SU-DHL-6 (cell line): ENCODE measurements at regions not wholly inside any gene's neighbourhood (a gene's known extent, or its start where the extent isn't known, plus 50 kb on each side); places are given as distances from the start of the nearest gene placed in this dataset.

Experiments used
- H2AFZ ChIP-seq: fragments of 200-600 bp; sonication (generic); 2 replicates; pipeline ENCODE4 v1.6.1; 2014; ENCODE audit warnings: low read depth, mild to moderate bottlenecking, moderate library complexity, mixed read lengths, antibody characterized with exemption, low read length; ENCODE audit not compliant: severe bottlenecking
- H3F3A ChIP-seq: fragments of 200-600 bp; shearing (Covaris generic); 2 replicates; pipeline ENCODE4 v1.6.0; 2016; ENCODE audit warnings: antibody characterized with exemption, mild to moderate bottlenecking; ENCODE audit not compliant: insufficient read depth
- H3K27ac ChIP-seq: fragments of 200-600 bp; sonication (generic); 2 replicates; pipeline ENCODE4 v1.5.1; 2016; ENCODE audit warnings: low read depth, mild to moderate bottlenecking, low read length, moderate library complexity, mixed read lengths
- H3K27me3 ChIP-seq: fragments of 200-600 bp; sonication (generic), shearing (Covaris generic); 2 replicates; pipeline ENCODE4 v1.6.0; 2014; ENCODE audit warnings: mild to moderate bottlenecking, low read length
- H3K36me3 ChIP-seq: fragments of 200-600 bp; sonication (generic); 2 replicates; pipeline ENCODE4 v1.6.1; 2014; ENCODE audit warnings: mild to moderate bottlenecking, low read length, mixed read lengths
- H3K4me2 ChIP-seq: fragments of 300-600, 200-600 bp; shearing (Covaris generic), sonication (generic); 2 replicates; pipeline ENCODE4 v1.6.0; 2014; ENCODE audit warnings: low read length, low read depth, mild to moderate bottlenecking; ENCODE audit not compliant: poor library complexity, severe bottlenecking
- H3K4me3 ChIP-seq: fragments of 200-600 bp; sonication (generic); 2 replicates; pipeline ENCODE4 v1.5.1; 2014; ENCODE audit warnings: antibody characterized with exemption, low read length, mild to moderate bottlenecking, mixed read lengths; ENCODE audit not compliant: insufficient read depth, poor library complexity, severe bottlenecking
- H3K79me2 ChIP-seq: fragments of 200-600 bp; sonication (generic); 2 replicates; pipeline ENCODE4 v1.6.1; 2014; ENCODE audit warnings: mild to moderate bottlenecking, low read length, moderate library complexity; ENCODE audit not compliant: insufficient read depth
- H3K9ac ChIP-seq: fragments of 200-600 bp; sonication (generic); 2 replicates; pipeline ENCODE4 v1.7.0; 2014; ENCODE audit warnings: mild to moderate bottlenecking, low read length
- H3K9me2 ChIP-seq: fragments of 200-600 bp; sonication (generic); replicated peaks from 2 replicates; pipeline ENCODE4 v1.6.1; 2014; ENCODE audit warnings: low read length; ENCODE audit not compliant: insufficient read depth
- H3K9me3 ChIP-seq: fragments of 200-600 bp; sonication (generic); 2 replicates; pipeline ENCODE4 v1.6.1; 2014; ENCODE audit warnings: low read length, mixed read lengths; ENCODE audit not compliant: insufficient read depth
- H4K20me1 ChIP-seq: fragments of 200-600 bp; sonication (generic); 2 replicates; pipeline ENCODE4 v1.6.1; 2014; ENCODE audit warnings: low read depth, mild to moderate bottlenecking, antibody characterized with exemption, low read length, moderate library complexity, mixed read lengths
- EZH2phosphoT487 ChIP-seq: fragments of 200-600 bp; sonication (generic), shearing (Covaris generic); conservative IDR thresholded peaks from 2 replicates; pipeline ENCODE4 v1.6.1; 2018; ENCODE audit warnings: mild to moderate bottlenecking, antibody characterized with exemption, low read length, moderate library complexity, mixed read lengths
- TF ChIP-seq, protein P1 (sequence below): fragments of 200-600 bp; sonication (generic); IDR thresholded peaks from one replicate; pipeline ENCODE4 v1.5.1; 2017; ENCODE audit warnings: antibody characterized with exemption, mild to moderate bottlenecking, low read length, moderate library complexity; ENCODE audit not compliant: insufficient read depth, poor library complexity, severe bottlenecking

DNA sequence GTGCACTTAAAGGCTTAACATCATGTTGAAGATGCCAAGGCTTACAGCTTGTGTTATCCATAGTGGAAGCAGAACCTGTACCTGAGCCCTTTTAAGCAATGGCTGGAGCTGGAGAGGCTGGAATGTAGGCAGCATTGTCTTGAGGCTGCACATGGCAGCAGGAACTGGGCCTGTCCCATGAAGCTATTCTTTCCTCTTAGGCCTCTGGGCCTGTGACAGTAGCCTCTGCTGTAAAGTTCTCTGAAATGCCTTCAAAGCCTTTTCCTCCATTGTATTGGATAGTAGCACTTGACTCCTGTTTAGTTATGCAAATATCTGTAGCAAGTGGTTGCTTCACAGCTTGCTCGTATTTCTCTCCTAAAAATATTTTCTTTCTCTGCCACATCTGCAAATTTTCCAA, 127.4 kb upstream of the ANO5 start:
- Histone ChIP-seq H3K9me3 (no peaks in the 10 kb centered on the region; the same call in 1 of the 2 replicates), H3F3A (no peaks in the 10 kb centered on the region), H3K9ac (no peak overlapping the region), H3K9me2 (no peaks in the 10 kb centered on the region), H3K27me3 (no peaks in the 10 kb centered on the region), H3K79me2 (no peaks in the 10 kb centered on the region), H3K36me3 (no peaks in the 10 kb centered on the region), H4K20me1 (no peaks in the 10 kb centered on the region), H3K4me3 (no peak overlapping the region), H3K4me2 (no peak overlapping the region), H3K27ac (no peak overlapping the region), H2AFZ (no peak overlapping the region)
- TF ChIP-seq, protein P1, sequence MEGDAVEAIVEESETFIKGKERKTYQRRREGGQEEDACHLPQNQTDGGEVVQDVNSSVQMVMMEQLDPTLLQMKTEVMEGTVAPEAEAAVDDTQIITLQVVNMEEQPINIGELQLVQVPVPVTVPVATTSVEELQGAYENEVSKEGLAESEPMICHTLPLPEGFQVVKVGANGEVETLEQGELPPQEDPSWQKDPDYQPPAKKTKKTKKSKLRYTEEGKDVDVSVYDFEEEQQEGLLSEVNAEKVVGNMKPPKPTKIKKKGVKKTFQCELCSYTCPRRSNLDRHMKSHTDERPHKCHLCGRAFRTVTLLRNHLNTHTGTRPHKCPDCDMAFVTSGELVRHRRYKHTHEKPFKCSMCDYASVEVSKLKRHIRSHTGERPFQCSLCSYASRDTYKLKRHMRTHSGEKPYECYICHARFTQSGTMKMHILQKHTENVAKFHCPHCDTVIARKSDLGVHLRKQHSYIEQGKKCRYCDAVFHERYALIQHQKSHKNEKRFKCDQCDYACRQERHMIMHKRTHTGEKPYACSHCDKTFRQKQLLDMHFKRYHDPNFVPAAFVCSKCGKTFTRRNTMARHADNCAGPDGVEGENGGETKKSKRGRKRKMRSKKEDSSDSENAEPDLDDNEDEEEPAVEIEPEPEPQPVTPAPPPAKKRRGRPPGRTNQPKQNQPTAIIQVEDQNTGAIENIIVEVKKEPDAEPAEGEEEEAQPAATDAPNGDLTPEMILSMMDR: no peak
- TF ChIP-seq EZH2phosphoT487: no peak

- Histone ChIP-seq H3K27ac (no peak overlapping the region), H3K9me3 (no peaks in the 10 kb centered on the region; the same call in 1 of the 2 replicates), H3F3A (no peaks in the 10 kb centered on the region), H3K9ac (no peak overlapping the region), H3K4me2 (no peak overlapping the region), H3K36me3 (no peaks in the 10 kb centered on the region), H3K79me2 (no peaks in the 10 kb centered on the region), H4K20me1 (no peaks in the 10 kb centered on the region), H3K4me3 (no peak overlapping the region), H2AFZ (no peak overlapping the region), H3K9me2 (no peaks in the 10 kb centered on the region), H3K27me3 (no peaks in the 10 kb centered on the region)
- no peak for TF ChIP-seq EZH2phosphoT487
- TF ChIP-seq, protein P1: no peak
These were observed 123.0 kb upstream of the ANO5 start for GRCh38 chr11:22069844-22070243.

- no peaks in the 10 kb centered on the region for H3F3A ChIP-seq
- no peaks in the 10 kb centered on the region for H3K27me3 ChIP-seq
- no peak overlapping the region for H3K4me2 ChIP-seq
- H2AFZ ChIP-seq: no peak overlapping the region
- no peaks in the 10 kb centered on the region for H3K9me3 ChIP-seq
- H3K9me2 ChIP-seq: no peaks in the 10 kb centered on the region
- no peaks in the 10 kb centered on the region for H4K20me1 ChIP-seq
- TF ChIP-seq, protein P1: no peak
- TF ChIP-seq EZH2phosphoT487: no peak
- H3K36me3 ChIP-seq: no peaks in the 10 kb centered on the region
- no peak overlapping the region for H3K4me3 ChIP-seq
- no peaks in the 10 kb centered on the region for H3K79me2 ChIP-seq
- no peak overlapping the region for H3K27ac ChIP-seq
- H3K9ac ChIP-seq: no peak overlapping the region
These were observed 116.5 kb upstream of the ANO5 start for GRCh38 chr11:22076271-22076930.
